ENCODE measurements at regions not wholly inside any gene's neighbourhood (a gene's known extent, or its start where the extent isn't known, plus 50 kb on each side); places are given as distances from the start of the nearest gene placed in this dataset.

- peak overlapping the region; percentile 4 for H2AFZ ChIP-seq (replicated peaks)
- DNase-seq (ENCODE audit: low spot score) = no peak
These were observed 336.3 kb upstream of the MAGI2 start for GRCh38 chr7:79789584-79790345.

GRCh38 chr7:79787623-79788022 is 334.2 kb upstream of the MAGI2 start:
- H3K27me3 ChIP-seq = no peaks in the 10 kb centered on the region
- H2AFZ ChIP-seq (replicated peaks) = no peak overlapping the region
- Mint-ChIP-seq H3K27ac (no peak overlapping the region), H3K9me3 (no peaks in the 10 kb centered on the region), H3K4me1 (no peaks in the 10 kb centered on the region), H3K4me3 (no peak overlapping the region), H3K36me3 (no peaks in the 10 kb centered on the region), H3K27me3 (ENCODE audit: insufficient read depth, low read depth) (no peaks in the 10 kb centered on the region)
- no peak overlapping the region for H3K4me2 ChIP-seq
- no peaks in the 10 kb centered on the region for H3F3A ChIP-seq (ENCODE audit: low read depth)
- H3K36me3 ChIP-seq = no peaks in the 10 kb centered on the region
- H4K20me1 ChIP-seq (ENCODE audit: low read depth) = no peaks in the 10 kb centered on the region
- H3K9me3 ChIP-seq (ENCODE audit: low read depth) = no peaks in the 10 kb centered on the region
- no peak for DNase-seq (ENCODE audit: low spot score)
- no peaks in the 10 kb centered on the region for H3K79me2 ChIP-seq (ENCODE audit: low read depth)
- no peak overlapping the region for H3K9ac ChIP-seq
- TF ChIP-seq EZH2phosphoT487 (IDR thresholded peaks at IDR 0.05) (no peak), EZH2 (IDR thresholded peaks at IDR 0.05) (no peak)
- TF ChIP-seq, protein P1, sequence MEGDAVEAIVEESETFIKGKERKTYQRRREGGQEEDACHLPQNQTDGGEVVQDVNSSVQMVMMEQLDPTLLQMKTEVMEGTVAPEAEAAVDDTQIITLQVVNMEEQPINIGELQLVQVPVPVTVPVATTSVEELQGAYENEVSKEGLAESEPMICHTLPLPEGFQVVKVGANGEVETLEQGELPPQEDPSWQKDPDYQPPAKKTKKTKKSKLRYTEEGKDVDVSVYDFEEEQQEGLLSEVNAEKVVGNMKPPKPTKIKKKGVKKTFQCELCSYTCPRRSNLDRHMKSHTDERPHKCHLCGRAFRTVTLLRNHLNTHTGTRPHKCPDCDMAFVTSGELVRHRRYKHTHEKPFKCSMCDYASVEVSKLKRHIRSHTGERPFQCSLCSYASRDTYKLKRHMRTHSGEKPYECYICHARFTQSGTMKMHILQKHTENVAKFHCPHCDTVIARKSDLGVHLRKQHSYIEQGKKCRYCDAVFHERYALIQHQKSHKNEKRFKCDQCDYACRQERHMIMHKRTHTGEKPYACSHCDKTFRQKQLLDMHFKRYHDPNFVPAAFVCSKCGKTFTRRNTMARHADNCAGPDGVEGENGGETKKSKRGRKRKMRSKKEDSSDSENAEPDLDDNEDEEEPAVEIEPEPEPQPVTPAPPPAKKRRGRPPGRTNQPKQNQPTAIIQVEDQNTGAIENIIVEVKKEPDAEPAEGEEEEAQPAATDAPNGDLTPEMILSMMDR (IDR thresholded peaks at IDR 0.05) = no peak
- no peak overlapping the region for H3K4me3 ChIP-seq
- H3K4me1 ChIP-seq = no peaks in the 10 kb centered on the region
- H3K27ac ChIP-seq = no peak overlapping the region

More at GRCh38 chr7:79789584-79790345, 336.3 kb upstream of the MAGI2 start:
- TF ChIP-seq EZH2 (IDR thresholded peaks at IDR 0.05) = no peak
- TF ChIP-seq, protein P1 (IDR thresholded peaks at IDR 0.05) = no peak
- Histone ChIP-seq H3K9me3 (ENCODE audit: low read depth) (no peaks in the 10 kb centered on the region), H3K4me1 (no peaks in the 10 kb centered on the region), H3K79me2 (ENCODE audit: low read depth) (no peaks in the 10 kb centered on the region), H4K20me1 (ENCODE audit: low read depth) (no peaks in the 10 kb centered on the region), H3K36me3 (no peaks in the 10 kb centered on the region), H3K4me2 (no peak overlapping the region), H3K9ac (no peak overlapping the region), H3K27me3 (no peaks in the 10 kb centered on the region), H3F3A (ENCODE audit: low read depth) (no peaks in the 10 kb centered on the region), H3K27ac (no peak overlapping the region), H3K4me3 (no peak overlapping the region)
- H3K27ac Mint-ChIP-seq = no peak overlapping the region
- no peaks in the 10 kb centered on the region for H3K27me3 Mint-ChIP-seq (ENCODE audit: insufficient read depth, low read depth)
- no peaks in the 10 kb centered on the region for H3K9me3 Mint-ChIP-seq
- no peaks in the 10 kb centered on the region for H3K4me1 Mint-ChIP-seq
- no peak overlapping the region for H3K4me3 Mint-ChIP-seq
- H3K36me3 Mint-ChIP-seq = no peaks in the 10 kb centered on the region

GRCh38 chr7:79787096-79787495 is 333.6 kb upstream of the MAGI2 start:
- no peaks in the 10 kb centered on the region for H3K79me2 ChIP-seq (ENCODE audit: low read depth)
- H3K4me1 Mint-ChIP-seq = no peaks in the 10 kb centered on the region
- no peaks in the 10 kb centered on the region for H3K36me3 Mint-ChIP-seq
- no peak overlapping the region for H3K4me3 ChIP-seq
- no peaks in the 10 kb centered on the region for H3K27me3 ChIP-seq
- H3K9me3 ChIP-seq (ENCODE audit: low read depth) = no peaks in the 10 kb centered on the region
- H3K27ac ChIP-seq = no peak overlapping the region
- H3K4me1 ChIP-seq = no peaks in the 10 kb centered on the region
- TF ChIP-seq, protein P1 (IDR thresholded peaks at IDR 0.05) = no peak
- TF ChIP-seq EZH2phosphoT487 (IDR thresholded peaks at IDR 0.05) = no peak
- TF ChIP-seq EZH2 (IDR thresholded peaks at IDR 0.05) = no peak
- no peaks in the 10 kb centered on the region for H3F3A ChIP-seq (ENCODE audit: low read depth)
- H3K9ac ChIP-seq = no peak overlapping the region
- no peak for DNase-seq (ENCODE audit: low spot score)
- no peaks in the 10 kb centered on the region for H3K9me3 Mint-ChIP-seq
- no peak overlapping the region for H3K27ac Mint-ChIP-seq
- no peaks in the 10 kb centered on the region for H4K20me1 ChIP-seq (ENCODE audit: low read depth)
- H3K4me3 Mint-ChIP-seq = no peak overlapping the region
- no peaks in the 10 kb centered on the region for H3K27me3 Mint-ChIP-seq (ENCODE audit: insufficient read depth, low read depth)
- no peak overlapping the region for H2AFZ ChIP-seq (replicated peaks)
- H3K36me3 ChIP-seq = no peaks in the 10 kb centered on the region
- no peak overlapping the region for H3K4me2 ChIP-seq

Measured in neural progenitor cell (in vitro differentiated cells).